Liver (tissue), 8 donors: ENCODE measurements at regions not wholly inside any gene's neighbourhood (a gene's known extent, or its start where the extent isn't known, plus 50 kb on each side); places are given as distances from the start of the nearest gene placed in this dataset.
A peak's percentile ranks its signal among the peaks of the same experiment; 100 is the strongest.

Experiments
- DNase-seq: peaks from one replicate; pipeline ENCODE4 v3.0.0-alpha.2; 2017; ENCODE audit warnings: low spot score
- H3K27ac ChIP-seq, 2 donors: one replicate each; pipeline ENCODE4 v1.7.0; 2013; ENCODE audit warnings: inconsistent platforms in 2 of 2, low read length in 2 of 2, control low read depth in 1 of 2, low read depth in 1 of 2, mild to moderate bottlenecking in 1 of 2
- H3K27me3 ChIP-seq, 4 donors: one replicate each; pipeline versions ENCODE4 v1.6.1 to v1.7.0; 2013; ENCODE audit warnings: low read length in 3 of 4, inconsistent platforms in 1 of 4, mild to moderate bottlenecking in 1 of 4, moderate library complexity in 1 of 4; ENCODE audit not compliant: control insufficient read depth in 4 of 4, insufficient read depth in 4 of 4
- H3K36me3 ChIP-seq, 4 donors: one replicate each; pipeline versions ENCODE4 v1.6.1 to v1.7.0; 2013; ENCODE audit warnings: low read length in 3 of 4, mild to moderate bottlenecking in 3 of 4, low read depth in 1 of 4, moderate library complexity in 1 of 4; ENCODE audit not compliant: control insufficient read depth in 4 of 4, insufficient read depth in 3 of 4
- H3K4me1 ChIP-seq, 4 donors: one replicate each; pipeline versions ENCODE4 v1.6.1 to v1.7.0; 2013; ENCODE audit warnings: low read length in 3 of 4, mild to moderate bottlenecking in 3 of 4, moderate library complexity in 1 of 4; ENCODE audit not compliant: control insufficient read depth in 4 of 4, insufficient read depth in 4 of 4
- H3K4me3 ChIP-seq, 3 donors: one replicate each; pipeline versions ENCODE4 v1.6.1 to v1.7.0; 2013; ENCODE audit warnings: low read length in 3 of 3, control low read depth in 1 of 3, low read depth in 1 of 3, mild to moderate bottlenecking in 1 of 3
- H3K9ac ChIP-seq, 2 donors: one replicate each; pipeline ENCODE4 v1.7.0; 2013; ENCODE audit warnings: low read length in 2 of 2, mild to moderate bottlenecking in 2 of 2, moderate library complexity in 2 of 2, control low read depth in 1 of 2, low read depth in 1 of 2
- H3K9me3 ChIP-seq, 4 donors: one replicate each; pipeline versions ENCODE4 v1.6.1 to v1.7.0; 2013; ENCODE audit warnings: low read length in 3 of 4; ENCODE audit not compliant: control insufficient read depth in 4 of 4
- ATF3 ChIP-seq: IDR thresholded peaks from 2 replicates; pipeline ENCODE4 v1.6.1; 2016; ENCODE audit warnings: antibody characterized with exemption
- CTCF ChIP-seq: fragments of 150-350 bp; IDR thresholded peaks from 2 replicates; pipeline ENCODE4 v1.5.1; 2017; ENCODE audit warnings: improper control_type of control experiment, low read depth, low read length; ENCODE audit not compliant: missing input control
- EGR1 ChIP-seq, 2 donors: IDR thresholded peaks; 2 replicates each; pipeline ENCODE4 v1.6.1; 2016 to 2018; ENCODE audit warnings: antibody characterized with exemption in 2 of 2, low read depth in 2 of 2
- FOXA1 ChIP-seq: IDR thresholded peaks from 2 replicates; pipeline ENCODE4 v1.6.1; 2016; ENCODE audit warnings: antibody characterized with exemption
- FOXA2 ChIP-seq: IDR thresholded peaks from 2 replicates; pipeline ENCODE4 v1.6.1; 2016; ENCODE audit warnings: antibody characterized with exemption
- JUND ChIP-seq, 2 donors: IDR thresholded peaks; 2 replicates each; pipeline ENCODE4 v1.6.1; 2016; ENCODE audit warnings: antibody characterized with exemption in 2 of 2
- MAX ChIP-seq: IDR thresholded peaks from 2 replicates; pipeline ENCODE4 v1.6.1; 2016; ENCODE audit warnings: antibody characterized with exemption
- NR2F2 ChIP-seq: IDR thresholded peaks from 2 replicates; pipeline ENCODE4 v1.6.1; 2016; ENCODE audit warnings: antibody characterized with exemption
- RAD21 ChIP-seq, 2 donors: IDR thresholded peaks; 2 replicates each; pipeline ENCODE4 v1.6.1; 2016; ENCODE audit warnings: antibody characterized with exemption in 2 of 2, mild to moderate bottlenecking in 2 of 2
- REST ChIP-seq: IDR thresholded peaks from 2 replicates; pipeline ENCODE4 v1.6.1; 2016; ENCODE audit warnings: antibody characterized with exemption, mild to moderate bottlenecking
- RXRA ChIP-seq, 2 donors: IDR thresholded peaks; 2 replicates each; pipeline ENCODE4 v1.6.1; 2017 to 2018; ENCODE audit warnings: antibody characterized with exemption in 2 of 2, mild to moderate bottlenecking in 1 of 2
- SP1 ChIP-seq: IDR thresholded peaks from 2 replicates; pipeline ENCODE4 v1.6.1; 2018; ENCODE audit warnings: antibody characterized with exemption, mild to moderate bottlenecking
- TAF1 ChIP-seq: conservative IDR thresholded peaks from 2 replicates; pipeline ENCODE4 v1.6.1; 2016; ENCODE audit warnings: antibody characterized with exemption, mild to moderate bottlenecking
- YY1 ChIP-seq: IDR thresholded peaks from 2 replicates; pipeline ENCODE4 v1.6.1; 2016; ENCODE audit warnings: antibody characterized with exemption, mild to moderate bottlenecking
- ZBTB33 ChIP-seq: IDR thresholded peaks from 2 replicates; pipeline ENCODE4 v1.6.1; 2016; ENCODE audit warnings: antibody characterized with exemption
- WGBS: extraction: QIAGEN DNeasy Blood & Tissue Kit; methylation state at CpG from one replicate; pipeline ENCODE4 v1.1.7; 2013; 5-methylcytosine and 5-hydroxymethylcytosine counted together
- donor health status: healthy.
- donor health status: healthy.
- donor health status: healthy.
- donor health status: healthy.
- donor health status: healthy.

- H3K9me3 ChIP-seq, result no peaks in the 10 kb centered on the region
- no peaks in the 10 kb centered on the region for H3K36me3 ChIP-seq
- no peaks in the 10 kb centered on the region for H3K4me1 ChIP-seq
- H3K9ac ChIP-seq, result no peak overlapping the region
- H3K4me3 ChIP-seq, result no peak overlapping the region
- H3K27me3 ChIP-seq, result no peaks in the 10 kb centered on the region
- TF ChIP-seq SP1 (no peak), RAD21 (IDR thresholded peaks at IDR 0.05) (peak in 1 of 2 donors; percentile 25)
- WGBS, result 65% methylated on average over 9 of the region's 9 CpGs
- no peak overlapping the region for H3K27ac ChIP-seq
- DNase-seq, result no peak
Measured at GRCh38 chr5:56412601-56413379, 179.7 kb upstream of the ANKRD55 start.

GRCh38 chr5:56410696-56411095 is 177.6 kb upstream of the ANKRD55 start:
- no peak for DNase-seq
- Histone ChIP-seq H3K36me3 (no peaks in the 10 kb centered on the region), H3K4me1 (no peaks in the 10 kb centered on the region), H3K4me3 (no peak overlapping the region), H3K27ac (no peak overlapping the region), H3K9ac (no peak overlapping the region), H3K27me3 (no peaks in the 10 kb centered on the region), H3K9me3 (no peaks in the 10 kb centered on the region)
- WGBS, result 93% methylated on average over 6 of the region's 6 CpGs
- no peak for TF ChIP-seq ZBTB33
- no peak for TF ChIP-seq RAD21 (IDR thresholded peaks at IDR 0.05)
- no peak for TF ChIP-seq FOXA1
- no peak for TF ChIP-seq FOXA2
- no peak for TF ChIP-seq JUND (IDR thresholded peaks at IDR 0.05)
- TF ChIP-seq MAX, result no peak
- no peak for TF ChIP-seq NR2F2
- TF ChIP-seq YY1, result no peak
- TF ChIP-seq CTCF, result no peak

- WGBS, result 85% methylated on average over 13 of the region's 13 CpGs
- Histone ChIP-seq H3K9ac (no peak overlapping the region), H3K36me3 (no peaks in the 10 kb centered on the region), H3K4me3 (no peak overlapping the region), H3K27me3 (no peaks in the 10 kb centered on the region), H3K27ac (no peak overlapping the region), H3K4me1 (no peaks in the 10 kb centered on the region), H3K9me3 (no peaks in the 10 kb centered on the region)
- no peak for DNase-seq
- TF ChIP-seq SP1 (no peak), JUND (IDR thresholded peaks at IDR 0.05) (no peak), RXRA (IDR thresholded peaks at IDR 0.05) (no peak), FOXA2 (no peak), MAX (no peak), FOXA1 (no peak), ATF3 (no peak), EGR1 (IDR thresholded peaks at IDR 0.05; ENCODE audit: low read depth in 2 of 2) (no peak), TAF1 (no peak), REST (no peak), YY1 (no peak), ZBTB33 (no peak)
Measured at GRCh38 chr5:56409331-56410190, 176.4 kb upstream of the ANKRD55 start.
